Colonic mucosa (tissue), 4 donors: ENCODE measurements at regions not wholly inside any gene's neighbourhood (a gene's known extent, or its start where the extent isn't known, plus 50 kb on each side); places are given as distances from the start of the nearest gene placed in this dataset.

Experiments used
- DNase-seq: peaks from one replicate; pipeline ENCODE4 v3.0.0-alpha.2; 2020
- H3K27ac ChIP-seq: fragments of 200-600 bp; one replicate; pipeline ENCODE4 v1.8.0; 2021
- H3K27me3 ChIP-seq: fragments of 200-600 bp; one replicate; pipeline ENCODE4 v1.8.0; 2021
- H3K36me3 ChIP-seq: fragments of 200-600 bp; one replicate; pipeline ENCODE4 v1.8.0; 2021
- H3K4me1 ChIP-seq: fragments of 200-600 bp; one replicate; pipeline ENCODE4 v1.8.0; 2021; ENCODE audit warnings: mild to moderate bottlenecking
- H3K4me3 ChIP-seq: fragments of 200-600 bp; one replicate; pipeline ENCODE4 v1.8.0; 2021
- H3K9ac ChIP-seq, 2 donors: one replicate each; pipeline ENCODE4 v1.7.0; 2013; ENCODE audit warnings: control low read depth in 2 of 2, low read depth in 2 of 2, low read length in 2 of 2
- H3K9me3 ChIP-seq: fragments of 200-600 bp; one replicate; pipeline ENCODE4 v1.8.0; 2021
- intact Hi-C: fragments of 100-400 bp; cut with DNase I; formaldehyde crosslinking; loops from one replicate; pipeline ENCODE4 v1.14.1; 2022
- TF ChIP-seq, protein P1 (sequence below): fragments of 200-600 bp; IDR thresholded peaks from one replicate; pipeline ENCODE4 v1.8.0; 2022; ENCODE audit warnings: antibody characterized with exemption, mild to moderate bottlenecking
- donor health status: healthy.
- donor health status: DM: no; HTN: no; CAD: no.
- donor health status: DM: no; HTN: no; CAD: no.

DNA sequence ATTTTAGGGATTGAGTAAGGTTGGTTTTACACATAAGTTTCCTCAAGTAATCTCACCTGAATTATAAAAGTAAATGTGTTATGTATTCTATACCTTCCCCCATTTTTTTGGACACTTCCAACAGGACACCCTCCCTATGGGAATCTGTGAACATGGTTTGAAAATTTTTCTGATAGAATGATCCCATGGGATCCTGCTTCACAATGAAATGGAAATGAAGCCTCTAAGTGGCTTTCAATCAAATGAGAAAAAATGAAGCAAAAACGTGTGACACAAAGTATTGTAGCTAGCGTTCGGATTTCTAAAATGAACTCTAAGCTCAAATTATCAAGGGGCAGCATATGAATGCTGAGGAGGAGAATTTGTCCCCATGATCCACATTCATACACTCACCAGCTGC lies 1006.8 kb downstream of the ADGRL2 start:
- DNase-seq: no peak
- H3K27me3 ChIP-seq: no peaks in the 10 kb centered on the region
- no peak overlapping the region for H3K9ac ChIP-seq
- H3K4me1 ChIP-seq: no peaks in the 10 kb centered on the region
- no peaks in the 10 kb centered on the region for H3K9me3 ChIP-seq
- no peak overlapping the region for H3K27ac ChIP-seq
- intact Hi-C loops: no loop called here
- TF ChIP-seq, protein P1, sequence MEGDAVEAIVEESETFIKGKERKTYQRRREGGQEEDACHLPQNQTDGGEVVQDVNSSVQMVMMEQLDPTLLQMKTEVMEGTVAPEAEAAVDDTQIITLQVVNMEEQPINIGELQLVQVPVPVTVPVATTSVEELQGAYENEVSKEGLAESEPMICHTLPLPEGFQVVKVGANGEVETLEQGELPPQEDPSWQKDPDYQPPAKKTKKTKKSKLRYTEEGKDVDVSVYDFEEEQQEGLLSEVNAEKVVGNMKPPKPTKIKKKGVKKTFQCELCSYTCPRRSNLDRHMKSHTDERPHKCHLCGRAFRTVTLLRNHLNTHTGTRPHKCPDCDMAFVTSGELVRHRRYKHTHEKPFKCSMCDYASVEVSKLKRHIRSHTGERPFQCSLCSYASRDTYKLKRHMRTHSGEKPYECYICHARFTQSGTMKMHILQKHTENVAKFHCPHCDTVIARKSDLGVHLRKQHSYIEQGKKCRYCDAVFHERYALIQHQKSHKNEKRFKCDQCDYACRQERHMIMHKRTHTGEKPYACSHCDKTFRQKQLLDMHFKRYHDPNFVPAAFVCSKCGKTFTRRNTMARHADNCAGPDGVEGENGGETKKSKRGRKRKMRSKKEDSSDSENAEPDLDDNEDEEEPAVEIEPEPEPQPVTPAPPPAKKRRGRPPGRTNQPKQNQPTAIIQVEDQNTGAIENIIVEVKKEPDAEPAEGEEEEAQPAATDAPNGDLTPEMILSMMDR: no peak
- no peak overlapping the region for H3K4me3 ChIP-seq
- H3K36me3 ChIP-seq: no peaks in the 10 kb centered on the region

GRCh38 chr1:82806133-82806532 lies 1005.4 kb downstream of the ADGRL2 start:
- Histone ChIP-seq H3K27ac (no peak overlapping the region), H3K4me3 (no peak overlapping the region), H3K36me3 (no peaks in the 10 kb centered on the region), H3K4me1 (no peaks in the 10 kb centered on the region), H3K9ac (no peak overlapping the region), H3K27me3 (no peaks in the 10 kb centered on the region), H3K9me3 (no peaks in the 10 kb centered on the region)
- intact Hi-C loops: no loop called here
- TF ChIP-seq, protein P1: no peak
- DNase-seq: no peak

GRCh38 chr1:82801176-82801575 lies 1000.4 kb downstream of the ADGRL2 start:
- H3K9ac ChIP-seq: no peak overlapping the region
- intact Hi-C loops: no loop called here
- TF ChIP-seq, protein P1: no peak
- H3K27ac ChIP-seq: no peak overlapping the region
- no peaks in the 10 kb centered on the region for H3K4me1 ChIP-seq
- no peak overlapping the region for H3K4me3 ChIP-seq
- no peaks in the 10 kb centered on the region for H3K36me3 ChIP-seq
- H3K27me3 ChIP-seq: no peaks in the 10 kb centered on the region
- no peak for DNase-seq
- H3K9me3 ChIP-seq: no peaks in the 10 kb centered on the region

- intact Hi-C loops: no loop called here
These were observed 1000.0 kb downstream of the ADGRL2 start for GRCh38 chr1:82800721-82801120.

GRCh38 chr1:82799261-82799660 lies 998.5 kb downstream of the ADGRL2 start:
- no peaks in the 10 kb centered on the region for H3K27me3 ChIP-seq

More at GRCh38 chr1:82800721-82801120, 1000.0 kb downstream of the ADGRL2 start:
- no peaks in the 10 kb centered on the region for H3K9me3 ChIP-seq
- TF ChIP-seq, protein P1: no peak
- no peak overlapping the region for H3K4me3 ChIP-seq
- no peak for DNase-seq
- no peaks in the 10 kb centered on the region for H3K36me3 ChIP-seq
- H3K27ac ChIP-seq: no peak overlapping the region
- no peaks in the 10 kb centered on the region for H3K27me3 ChIP-seq
- no peaks in the 10 kb centered on the region for H3K4me1 ChIP-seq
- no peak overlapping the region for H3K9ac ChIP-seq

More at GRCh38 chr1:82799261-82799660, 998.5 kb downstream of the ADGRL2 start:
- DNase-seq: no peak
- intact Hi-C loops: no loop called here
- Histone ChIP-seq H3K4me3 (no peak overlapping the region), H3K27ac (no peak overlapping the region), H3K4me1 (no peaks in the 10 kb centered on the region), H3K9me3 (no peaks in the 10 kb centered on the region), H3K9ac (no peak overlapping the region), H3K36me3 (no peaks in the 10 kb centered on the region)
- TF ChIP-seq, protein P1: no peak
